ENCODE measurements at regions not wholly inside any gene's neighbourhood (a gene's known extent, or its start where the extent isn't known, plus 50 kb on each side); places are given as distances from the start of the nearest gene placed in this dataset.
"Not testable (repeated sequence)": the region's sequence is repeated elsewhere in the genome, so short reads cannot be mapped to it uniquely, and the experiment has no call there.

GRCh38 chr7:16098058-16098457 is 323.3 kb downstream of the CRPPA start:
- Histone ChIP-seq H3K4me1 (ENCODE audit: insufficient read depth, low read length) (no peaks in the 10 kb centered on the region), H3K4me3 (ENCODE audit: low read depth in 1 of 2, low read length in 2 of 2) (no peak overlapping the region), H3K9me3 (ENCODE audit: low read length) (no peaks in the 10 kb centered on the region), H3K27me3 (ENCODE audit: control insufficient read depth in 1 of 2, insufficient read depth in 2 of 2, low read length in 2 of 2) (no peaks in the 10 kb centered on the region), H3K36me3 (ENCODE audit: insufficient read depth, low read length) (no peaks in the 10 kb centered on the region), H3K9ac (ENCODE audit: low read length) (no peak overlapping the region), H3K27ac (ENCODE audit: low read depth, low read length) (no peak overlapping the region)

GRCh38 chr7:16095171-16095950 is 326.0 kb downstream of the CRPPA start:
- no peaks in the 10 kb centered on the region for H3K4me1 ChIP-seq (ENCODE audit: insufficient read depth, low read length)
- no peaks in the 10 kb centered on the region for H3K36me3 ChIP-seq (ENCODE audit: insufficient read depth, low read length)
- no peak overlapping the region for H3K27ac ChIP-seq (ENCODE audit: low read depth, low read length)
- no peak overlapping the region for H3K9ac ChIP-seq (ENCODE audit: low read length)
- no peaks in the 10 kb centered on the region for H3K9me3 ChIP-seq (ENCODE audit: low read length)
- no peak overlapping the region for H3K4me3 ChIP-seq (ENCODE audit: low read depth in 1 of 2, low read length in 2 of 2)
- no peaks in the 10 kb centered on the region for H3K27me3 ChIP-seq (ENCODE audit: control insufficient read depth in 1 of 2, insufficient read depth in 2 of 2, low read length in 2 of 2)

- H3K27ac ChIP-seq (ENCODE audit: low read depth, low read length) = no peak overlapping the region
- no peak overlapping the region for H3K9ac ChIP-seq (ENCODE audit: low read length)
- H3K4me1 ChIP-seq (ENCODE audit: insufficient read depth, low read length) = no peaks in the 10 kb centered on the region
- H3K27me3 ChIP-seq (ENCODE audit: control insufficient read depth in 1 of 2, insufficient read depth in 2 of 2, low read length in 2 of 2) = no peaks in the 10 kb centered on the region
- H3K4me3 ChIP-seq (ENCODE audit: low read depth in 1 of 2, low read length in 2 of 2) = no peak overlapping the region
- H3K9me3 ChIP-seq (ENCODE audit: low read length) = no peaks in the 10 kb centered on the region
- H3K36me3 ChIP-seq (ENCODE audit: insufficient read depth, low read length) = no peaks in the 10 kb centered on the region
Measured at GRCh38 chr7:16094651-16095050, 326.7 kb downstream of the CRPPA start.

- Histone ChIP-seq H3K4me1 (ENCODE audit: insufficient read depth, low read length) (no peaks in the 10 kb centered on the region), H3K27ac (ENCODE audit: low read depth, low read length) (no peak overlapping the region), H3K4me3 (ENCODE audit: low read depth in 1 of 2, low read length in 2 of 2) (no peak overlapping the region), H3K9ac (ENCODE audit: low read length) (no peak overlapping the region), H3K27me3 (ENCODE audit: control insufficient read depth in 1 of 2, insufficient read depth in 2 of 2, low read length in 2 of 2) (no peaks in the 10 kb centered on the region), H3K9me3 (ENCODE audit: low read length) (no peaks in the 10 kb centered on the region), H3K36me3 (ENCODE audit: insufficient read depth, low read length) (no peaks in the 10 kb centered on the region)
Measured at GRCh38 chr7:16092711-16093110, 328.6 kb downstream of the CRPPA start.

GRCh38 chr7:16091701-16092310 is 329.5 kb downstream of the CRPPA start:
- Histone ChIP-seq H3K9ac (ENCODE audit: low read length) (no peak overlapping the region), H3K4me1 (ENCODE audit: insufficient read depth, low read length) (no peaks in the 10 kb centered on the region), H3K9me3 (ENCODE audit: low read length) (no peaks in the 10 kb centered on the region), H3K4me3 (ENCODE audit: low read depth in 1 of 2, low read length in 2 of 2) (no peak overlapping the region), H3K27ac (ENCODE audit: low read depth, low read length) (no peak overlapping the region), H3K36me3 (ENCODE audit: insufficient read depth, low read length) (no peaks in the 10 kb centered on the region), H3K27me3 (ENCODE audit: control insufficient read depth in 1 of 2, insufficient read depth in 2 of 2, low read length in 2 of 2) (no peaks in the 10 kb centered on the region)

- no peak overlapping the region for H3K9ac ChIP-seq (ENCODE audit: low read length)
- no peaks in the 10 kb centered on the region for H3K4me1 ChIP-seq (ENCODE audit: insufficient read depth, low read length)
- H3K36me3 ChIP-seq (ENCODE audit: insufficient read depth, low read length) = no peaks in the 10 kb centered on the region
- H3K27me3 ChIP-seq (ENCODE audit: control insufficient read depth in 1 of 2, insufficient read depth in 2 of 2, low read length in 2 of 2) = no peaks in the 10 kb centered on the region
- H3K9me3 ChIP-seq (ENCODE audit: low read length) = no peaks in the 10 kb centered on the region
- H3K27ac ChIP-seq (ENCODE audit: low read depth, low read length) = no peak overlapping the region
- H3K4me3 ChIP-seq (ENCODE audit: low read depth in 1 of 2, low read length in 2 of 2) = no peak overlapping the region
Measured at GRCh38 chr7:16089801-16090200, 331.5 kb downstream of the CRPPA start.

GRCh38 chr7:16089191-16089590 is 332.1 kb downstream of the CRPPA start:
- Histone ChIP-seq H3K4me1 (ENCODE audit: insufficient read depth, low read length) (no peaks in the 10 kb centered on the region), H3K9ac (ENCODE audit: low read length) (no peak overlapping the region), H3K4me3 (ENCODE audit: low read depth in 1 of 2, low read length in 2 of 2) (no peak overlapping the region), H3K27me3 (ENCODE audit: control insufficient read depth in 1 of 2, insufficient read depth in 2 of 2, low read length in 2 of 2) (no peaks in the 10 kb centered on the region), H3K27ac (ENCODE audit: low read depth, low read length) (no peak overlapping the region), H3K36me3 (ENCODE audit: insufficient read depth, low read length) (no peaks in the 10 kb centered on the region), H3K9me3 (ENCODE audit: low read length) (no peaks in the 10 kb centered on the region)

GRCh38 chr7:16086743-16087142 is 334.6 kb downstream of the CRPPA start:
- no peak overlapping the region for H3K27ac ChIP-seq (ENCODE audit: low read depth, low read length)
- no peaks in the 10 kb centered on the region for H3K36me3 ChIP-seq (ENCODE audit: insufficient read depth, low read length)
- no peak overlapping the region for H3K4me3 ChIP-seq (ENCODE audit: low read depth in 1 of 2, low read length in 2 of 2)
- no peaks in the 10 kb centered on the region for H3K27me3 ChIP-seq (ENCODE audit: control insufficient read depth in 1 of 2, insufficient read depth in 2 of 2, low read length in 2 of 2)
- no peaks in the 10 kb centered on the region for H3K9me3 ChIP-seq (ENCODE audit: low read length)
- H3K9ac ChIP-seq (ENCODE audit: low read length) = no peak overlapping the region
- no peaks in the 10 kb centered on the region for H3K4me1 ChIP-seq (ENCODE audit: insufficient read depth, low read length)

- not testable (repeated sequence) for H3K4me3 ChIP-seq (ENCODE audit: low read depth in 1 of 2, low read length in 2 of 2); H3K9me3 ChIP-seq (ENCODE audit: low read length); H3K27ac ChIP-seq (ENCODE audit: low read depth, low read length)
Measured at GRCh38 chr7:16085780-16086179, 335.6 kb downstream of the CRPPA start.

GRCh38 chr7:16084875-16085274 is 336.5 kb downstream of the CRPPA start:
- Histone ChIP-seq H3K36me3 (ENCODE audit: insufficient read depth, low read length) (no peaks in the 10 kb centered on the region), H3K4me1 (ENCODE audit: insufficient read depth, low read length) (no peaks in the 10 kb centered on the region), H3K9me3 (ENCODE audit: low read length) (no peaks in the 10 kb centered on the region), H3K9ac (ENCODE audit: low read length) (no peak overlapping the region), H3K27me3 (ENCODE audit: control insufficient read depth in 1 of 2, insufficient read depth in 2 of 2, low read length in 2 of 2) (no peaks in the 10 kb centered on the region), H3K27ac (ENCODE audit: low read depth, low read length) (no peak overlapping the region), H3K4me3 (ENCODE audit: low read depth in 1 of 2, low read length in 2 of 2) (no peak overlapping the region)

More at GRCh38 chr7:16085780-16086179, 335.6 kb downstream of the CRPPA start:
- H3K9ac ChIP-seq (ENCODE audit: low read length); H3K27me3 ChIP-seq (ENCODE audit: control insufficient read depth in 1 of 2, insufficient read depth in 2 of 2, low read length in 2 of 2); H3K36me3 ChIP-seq (ENCODE audit: insufficient read depth, low read length); H3K4me1 ChIP-seq (ENCODE audit: insufficient read depth, low read length): not testable (repeated sequence)

- H3K9ac ChIP-seq (ENCODE audit: low read length) = no peak overlapping the region
- no peaks in the 10 kb centered on the region for H3K9me3 ChIP-seq (ENCODE audit: low read length)
- no peaks in the 10 kb centered on the region for H3K4me1 ChIP-seq (ENCODE audit: insufficient read depth, low read length)
- H3K27ac ChIP-seq (ENCODE audit: low read depth, low read length) = no peak overlapping the region
- no peak overlapping the region for H3K4me3 ChIP-seq (ENCODE audit: low read depth in 1 of 2, low read length in 2 of 2)
- no peaks in the 10 kb centered on the region for H3K27me3 ChIP-seq (ENCODE audit: control insufficient read depth in 1 of 2, insufficient read depth in 2 of 2, low read length in 2 of 2)
- H3K36me3 ChIP-seq (ENCODE audit: insufficient read depth, low read length) = no peaks in the 10 kb centered on the region
Measured at GRCh38 chr7:16084370-16084769, 337.0 kb downstream of the CRPPA start.

- no peaks in the 10 kb centered on the region for H3K36me3 ChIP-seq (ENCODE audit: insufficient read depth, low read length)
- H3K27ac ChIP-seq (ENCODE audit: low read depth, low read length) = no peak overlapping the region
- no peaks in the 10 kb centered on the region for H3K9me3 ChIP-seq (ENCODE audit: low read length)
- no peaks in the 10 kb centered on the region for H3K4me1 ChIP-seq (ENCODE audit: insufficient read depth, low read length)
- H3K4me3 ChIP-seq (ENCODE audit: low read depth in 1 of 2, low read length in 2 of 2) = no peak overlapping the region
- H3K9ac ChIP-seq (ENCODE audit: low read length) = no peak overlapping the region
- H3K27me3 ChIP-seq (ENCODE audit: control insufficient read depth in 1 of 2, insufficient read depth in 2 of 2, low read length in 2 of 2) = no peaks in the 10 kb centered on the region
Measured at GRCh38 chr7:16083931-16084330, 337.4 kb downstream of the CRPPA start.
